Glomerular visceral epithelial cell (primary cell): ENCODE measurements at regions not wholly inside any gene's neighbourhood (a gene's known extent, or its start where the extent isn't known, plus 50 kb on each side); places are given as distances from the start of the nearest gene placed in this dataset.

Source experiments
- DNase-seq: peaks from one replicate; pipeline ENCODE4 v3.0.0-alpha.2; 2016; ENCODE audit errors: extremely low spot score

DNA sequence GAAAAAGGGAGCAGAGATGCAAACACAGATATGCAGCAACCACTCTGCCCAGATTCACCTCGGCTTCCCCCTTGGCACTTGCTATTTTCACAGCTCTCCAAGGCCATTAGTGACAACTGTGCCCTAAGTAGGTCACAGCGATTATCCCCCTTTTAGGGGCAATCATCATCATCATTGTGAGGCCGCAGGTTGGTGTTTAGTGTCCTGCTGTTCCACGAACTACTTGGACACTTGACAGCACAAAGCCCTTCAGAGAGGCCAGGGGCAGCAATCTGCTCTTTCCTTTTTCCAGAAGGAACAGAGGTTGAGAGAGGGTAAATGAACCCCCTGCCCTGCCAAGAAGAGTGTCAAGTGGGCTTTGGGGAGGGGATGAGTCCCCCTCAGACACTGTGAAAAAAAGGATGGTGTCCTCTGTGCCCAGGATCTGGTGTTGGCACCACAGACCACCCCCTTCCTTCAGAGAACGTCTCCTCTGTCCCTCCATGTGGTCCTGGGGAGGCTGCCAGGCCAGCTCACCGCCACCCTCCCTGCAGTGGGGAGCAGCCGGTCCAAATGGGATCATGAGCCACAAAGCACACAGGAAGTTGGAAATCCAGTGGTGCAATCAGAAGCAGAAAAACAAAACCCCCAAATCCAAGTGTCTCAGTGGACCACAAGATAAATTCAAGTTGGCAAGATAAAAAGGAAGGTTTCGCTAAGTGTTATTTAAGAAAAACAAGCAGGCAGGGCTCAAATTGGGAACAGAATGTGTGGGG is 78.4 kb upstream of the MED9 start:
- DNase-seq, result no peak

DNA sequence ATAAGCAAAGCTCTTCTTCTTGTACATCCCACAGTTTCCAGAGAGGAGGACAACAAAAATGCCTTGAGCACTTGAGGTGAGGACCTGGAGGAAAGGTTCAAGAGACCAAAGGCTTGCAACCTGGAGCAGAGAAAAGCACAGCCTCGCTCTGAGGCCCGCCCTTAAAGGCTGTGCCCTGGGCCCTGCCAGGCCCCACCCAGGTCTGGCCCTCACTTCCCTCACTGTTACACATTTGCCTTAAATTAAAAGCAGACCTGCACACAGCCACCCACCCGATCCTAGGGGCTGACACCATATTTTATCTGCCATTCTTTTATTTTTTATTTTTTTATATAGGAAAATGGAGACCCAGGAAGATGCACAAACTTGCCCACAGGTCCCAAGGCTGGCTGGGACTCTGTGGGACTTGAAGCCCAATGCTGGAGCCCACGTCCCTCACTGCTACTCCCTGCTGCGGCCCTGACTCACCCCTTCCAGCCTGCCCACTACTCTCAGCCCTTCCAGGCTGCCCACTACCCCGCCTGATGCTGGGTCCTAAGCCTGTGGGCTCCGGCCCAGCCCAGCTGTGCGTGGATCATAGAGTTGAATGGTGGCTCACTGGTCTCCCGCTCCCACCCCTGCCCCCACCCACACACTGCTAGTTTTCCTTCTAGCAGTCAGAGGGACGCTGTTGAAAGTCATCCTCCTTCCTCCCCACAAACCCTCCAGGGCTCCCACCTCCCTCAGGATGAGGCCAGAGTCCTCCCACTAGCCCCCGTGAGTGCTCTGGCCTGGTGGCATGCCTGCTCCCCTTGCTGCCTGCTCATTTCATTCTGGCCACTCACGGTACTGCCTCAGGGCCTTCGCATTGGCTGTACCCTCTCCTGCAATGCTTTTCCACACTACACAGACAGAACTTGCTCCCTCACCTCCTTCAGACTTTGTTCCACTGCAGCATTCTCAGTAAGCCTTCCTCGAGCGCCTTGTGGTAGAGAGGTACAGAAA is 77.6 kb upstream of the MED9 start:
- no peak for DNase-seq

DNA sequence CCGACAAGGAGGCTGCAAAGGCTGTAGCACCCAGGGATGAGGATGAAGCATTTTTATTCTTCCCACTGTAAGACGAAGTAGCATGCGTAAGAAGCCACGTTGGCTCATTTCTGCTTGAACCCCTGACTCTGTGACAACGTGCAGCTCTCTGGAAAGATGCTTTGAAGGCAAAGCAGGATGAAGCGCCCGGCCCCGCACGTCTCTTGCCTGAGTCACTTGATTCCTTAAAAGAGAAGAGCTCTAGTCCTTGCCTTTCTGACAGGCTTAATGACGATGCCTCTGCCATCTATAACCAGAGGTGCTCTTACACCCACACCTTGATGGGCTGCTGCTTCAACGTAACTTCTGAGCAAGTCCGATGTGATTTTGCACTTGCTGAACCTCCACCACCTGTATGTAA is 76.7 kb upstream of the MED9 start:
- DNase-seq, result no peak

DNA sequence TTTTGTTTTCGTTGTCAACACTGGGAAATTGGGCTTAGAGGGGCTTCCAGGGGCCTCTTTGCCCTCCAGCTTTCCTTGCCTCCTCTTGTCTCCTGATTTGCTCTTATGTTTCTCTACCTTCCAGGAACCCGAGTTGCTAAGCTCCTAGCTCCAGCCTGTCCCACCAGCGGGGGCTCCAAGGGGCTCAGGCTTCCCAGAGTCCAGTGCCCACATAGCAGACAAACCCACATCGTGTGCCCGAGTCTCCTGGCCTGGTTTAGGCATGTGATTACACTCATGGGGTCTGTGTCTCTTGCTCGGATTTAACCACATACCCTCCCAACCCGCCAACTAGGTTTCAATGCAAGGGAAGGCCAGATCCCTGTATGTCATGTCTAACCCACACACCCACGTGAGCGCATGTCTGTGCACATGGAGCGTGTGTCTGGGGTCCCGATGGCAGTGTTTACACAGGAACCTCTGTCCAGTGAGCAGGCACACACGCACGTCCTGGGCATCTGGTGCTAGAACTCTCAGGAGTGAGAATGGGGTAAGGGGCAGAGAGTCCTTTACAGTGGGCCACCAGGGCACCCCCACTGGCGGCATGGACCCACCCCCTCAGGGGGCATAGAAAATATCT is 76.1 kb upstream of the MED9 start:
- no peak for DNase-seq

DNA sequence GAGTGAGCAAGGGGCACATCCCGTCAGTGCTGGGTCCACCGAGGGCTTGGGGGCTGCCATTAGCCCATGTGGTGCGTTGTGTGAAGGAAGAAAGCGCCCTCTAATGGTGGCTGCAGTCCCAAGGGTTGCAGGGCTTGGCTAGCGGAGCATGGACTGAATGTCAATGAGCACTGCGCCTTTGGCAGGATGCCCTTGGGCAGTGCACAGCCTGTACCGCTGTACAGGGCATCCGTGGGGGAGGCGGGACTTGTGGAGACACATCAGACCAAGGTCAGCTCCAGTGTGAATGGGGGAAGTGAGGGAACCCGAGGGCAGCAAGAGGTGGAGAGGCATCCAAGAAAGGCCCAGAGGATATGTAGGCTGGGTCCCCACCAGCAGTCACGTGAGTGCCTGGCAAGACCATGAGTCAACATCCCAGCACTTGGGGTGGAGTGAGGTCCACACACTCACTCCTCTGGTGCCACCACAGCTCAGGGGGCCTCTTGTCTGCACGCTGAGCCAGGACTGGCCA is 75.5 kb upstream of the MED9 start:
- peak; percentile 20 for DNase-seq

DNA sequence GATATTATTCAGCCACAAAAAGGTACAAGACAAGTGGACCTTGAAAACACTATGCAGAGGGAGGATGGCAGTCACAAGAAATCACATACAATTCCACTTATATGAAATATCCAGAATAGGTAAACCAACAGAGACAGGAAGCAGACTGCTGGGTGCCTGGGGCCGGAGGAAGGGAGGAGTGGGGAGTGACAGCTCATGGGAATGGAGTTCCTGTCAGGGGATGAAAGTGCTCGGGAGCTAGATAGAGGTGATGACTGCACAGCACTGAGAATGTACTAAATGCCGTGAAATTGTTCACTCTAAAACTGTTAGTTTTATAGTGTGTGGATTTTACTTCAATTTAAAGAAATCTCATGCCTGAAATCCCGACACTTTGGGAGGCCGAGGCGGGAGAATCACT is 74.2 kb upstream of the MED9 start:
- DNase-seq, result no peak

DNA sequence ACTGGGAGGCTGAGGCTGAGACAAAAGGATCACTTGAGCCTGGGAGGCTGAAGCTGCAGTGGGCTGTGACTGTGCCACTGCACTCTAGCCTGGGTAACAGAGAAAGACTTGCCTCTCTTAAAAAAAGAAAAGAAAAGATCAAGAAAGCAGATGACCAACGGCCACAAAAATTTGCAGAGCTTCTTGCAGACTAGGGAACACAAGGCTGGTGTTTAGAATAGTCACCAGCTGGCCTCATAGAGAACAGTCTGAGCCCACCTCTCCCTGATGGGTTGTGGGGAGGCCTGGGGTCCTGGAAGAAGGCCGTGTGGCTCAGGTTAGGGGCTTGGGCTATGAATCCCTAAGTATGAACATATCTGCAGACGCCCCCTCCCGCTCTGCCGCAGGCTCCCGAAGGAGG is 73.7 kb upstream of the MED9 start:
- no peak for DNase-seq

DNA sequence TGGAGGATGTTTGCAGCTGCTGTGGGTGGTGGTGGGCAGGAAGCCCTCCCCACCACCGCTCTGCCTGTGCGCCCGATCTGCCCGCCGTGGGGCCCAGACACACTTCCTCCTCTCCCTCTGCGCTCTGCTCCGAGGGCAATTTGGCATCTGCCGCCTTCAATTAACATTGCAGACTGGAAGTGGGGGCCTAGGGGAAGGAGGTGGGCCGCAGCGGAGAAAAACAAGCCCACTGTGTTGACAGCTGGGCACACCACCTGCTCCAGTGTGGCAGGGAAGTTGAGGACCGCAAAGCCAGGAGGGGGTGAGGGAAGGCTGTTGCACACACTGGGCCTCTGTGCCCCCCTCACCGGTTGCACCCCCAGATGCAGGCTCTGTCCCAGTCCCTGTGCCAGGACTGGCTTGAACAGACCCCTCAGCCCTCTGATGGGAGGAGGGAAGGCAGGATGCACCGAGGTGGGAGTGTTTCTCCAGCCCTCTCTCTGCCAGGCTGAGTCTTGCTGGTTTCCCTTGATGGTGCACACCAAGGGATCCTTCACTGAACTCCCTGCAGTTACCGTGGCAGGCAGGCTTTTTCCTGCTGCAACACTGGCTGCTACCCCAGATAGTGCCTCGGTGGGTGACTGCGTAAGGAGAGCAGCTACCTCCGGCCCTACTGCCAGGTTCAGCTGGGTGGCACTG is 72.8 kb upstream of the MED9 start:
- DNase-seq, result no peak

DNA sequence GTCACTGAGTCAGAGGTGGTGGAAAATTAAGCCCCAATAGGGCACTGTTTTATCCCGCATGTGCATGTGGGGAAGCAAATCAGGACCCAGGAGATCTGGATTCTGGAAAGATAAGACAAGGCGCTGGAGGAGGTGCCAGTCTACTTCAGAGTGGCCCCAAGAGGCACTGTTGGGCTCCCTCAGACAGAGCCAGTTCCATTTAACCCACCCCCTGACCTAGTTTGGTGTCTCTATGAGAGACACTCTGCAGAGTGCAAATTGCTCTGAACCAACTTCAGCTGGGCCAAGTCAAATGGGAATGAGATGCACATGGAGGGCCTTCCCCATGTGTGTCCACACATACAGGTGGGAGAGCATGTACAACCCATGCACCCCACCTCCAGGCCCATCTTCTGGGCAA is 71.1 kb upstream of the MED9 start:
- DNase-seq, result no peak

DNA sequence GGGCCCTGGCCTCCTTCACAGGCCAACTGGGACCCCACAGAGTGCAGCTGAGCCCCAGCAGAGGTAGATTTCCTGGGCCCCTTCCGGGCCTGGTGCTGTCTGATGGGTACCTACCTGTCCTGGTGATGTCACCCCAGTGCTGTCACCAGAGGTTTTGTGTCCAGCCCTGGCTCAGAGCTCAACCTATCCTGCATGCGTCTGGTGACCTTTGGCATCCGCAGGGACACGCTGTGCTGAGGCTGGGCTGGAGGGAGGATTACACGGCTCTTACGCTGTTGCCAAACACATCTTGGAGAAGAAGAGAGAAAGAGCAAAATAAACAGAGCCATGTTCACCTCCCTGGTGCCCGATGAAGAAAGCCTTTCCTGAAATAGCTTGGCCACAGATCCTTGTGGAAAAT is 70.6 kb upstream of the MED9 start:
- DNase-seq, result no peak

DNA sequence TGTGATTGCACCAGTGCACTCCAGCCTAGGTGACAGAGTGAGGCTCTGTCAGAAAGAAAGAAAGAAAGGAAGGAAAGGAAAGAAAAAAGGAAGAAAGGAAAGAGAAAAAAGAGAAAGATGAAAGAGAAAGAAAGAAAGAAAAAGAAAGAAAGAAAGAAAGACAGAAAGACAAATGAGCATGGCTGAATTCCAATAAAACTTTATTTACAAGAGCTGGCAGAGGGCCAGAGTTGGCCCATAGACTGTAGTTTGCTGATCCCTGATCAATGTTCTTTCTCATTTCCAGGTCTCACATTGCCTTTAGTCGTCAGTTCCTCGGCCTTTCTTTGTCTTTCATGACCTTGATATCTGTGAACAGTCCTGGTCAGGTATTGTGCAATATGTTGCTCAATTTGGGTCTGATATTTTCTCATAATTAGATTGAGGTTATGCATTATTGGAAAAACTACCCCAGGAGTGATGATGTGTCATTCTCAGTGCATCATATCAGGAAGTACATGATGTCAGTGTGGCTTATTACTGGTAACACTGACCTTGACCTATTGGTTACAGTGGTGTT is 68.5 kb upstream of the MED9 start:
- no peak for DNase-seq

DNA sequence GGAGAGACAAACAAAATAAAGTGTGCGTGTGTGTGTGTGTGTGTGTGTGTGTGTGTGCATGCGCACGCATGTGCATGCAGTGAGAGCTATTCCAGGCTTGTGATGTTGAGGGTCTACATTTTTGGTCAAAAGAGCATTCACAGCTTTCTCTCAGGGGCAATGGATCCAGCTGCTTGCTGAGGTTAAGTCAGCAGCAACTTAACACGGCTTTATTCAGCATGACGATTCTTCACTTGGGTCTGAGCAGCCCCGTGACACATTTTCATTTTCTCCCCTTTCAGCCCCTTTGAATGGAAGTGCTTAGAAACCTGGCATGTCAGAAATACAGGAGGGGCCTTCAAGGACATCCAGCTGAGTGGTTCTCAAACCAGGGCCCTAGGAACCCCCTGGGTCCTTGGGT is 66.4 kb upstream of the MED9 start:
- no peak for DNase-seq

DNA sequence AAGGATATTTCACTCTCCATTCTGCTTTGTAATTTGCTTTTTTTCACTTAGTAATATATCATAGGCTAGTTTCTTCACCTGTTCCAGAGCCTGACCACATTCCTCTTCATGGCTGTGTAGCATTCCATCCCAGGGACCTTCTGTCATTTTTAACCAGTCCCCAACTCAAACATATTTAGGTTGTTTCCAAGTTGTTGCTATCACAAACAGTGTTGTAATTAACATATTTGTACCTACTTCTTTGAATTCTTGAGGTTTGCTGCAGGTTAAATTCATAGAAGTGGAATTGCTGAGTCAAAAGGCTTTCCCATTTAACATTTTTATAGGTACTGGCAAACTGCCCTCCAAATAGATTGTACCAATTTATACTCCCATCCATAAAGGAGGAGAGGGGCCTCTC is 65.1 kb upstream of the MED9 start:
- DNase-seq, result no peak

DNA sequence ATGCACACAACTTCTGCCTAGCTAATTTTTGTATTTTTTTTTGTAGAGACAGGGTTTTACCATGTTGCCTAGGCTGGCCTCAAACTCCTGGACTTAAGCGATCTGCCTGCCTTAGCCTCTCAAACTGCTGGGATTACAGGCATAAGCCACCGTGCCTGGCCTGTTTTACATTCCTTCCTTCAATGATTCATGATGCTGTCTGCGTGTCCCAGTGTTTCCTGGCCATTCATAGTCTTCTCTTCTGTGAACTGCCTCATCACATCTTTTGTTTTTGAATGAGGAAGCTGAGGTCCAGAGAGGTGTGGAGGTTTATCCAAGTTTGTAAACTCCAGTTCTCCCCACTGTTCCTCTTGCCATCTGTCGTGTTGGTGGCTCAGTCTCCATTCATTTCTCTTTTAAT is 64.5 kb upstream of the MED9 start:
- DNase-seq, result peak; percentile 23

DNA sequence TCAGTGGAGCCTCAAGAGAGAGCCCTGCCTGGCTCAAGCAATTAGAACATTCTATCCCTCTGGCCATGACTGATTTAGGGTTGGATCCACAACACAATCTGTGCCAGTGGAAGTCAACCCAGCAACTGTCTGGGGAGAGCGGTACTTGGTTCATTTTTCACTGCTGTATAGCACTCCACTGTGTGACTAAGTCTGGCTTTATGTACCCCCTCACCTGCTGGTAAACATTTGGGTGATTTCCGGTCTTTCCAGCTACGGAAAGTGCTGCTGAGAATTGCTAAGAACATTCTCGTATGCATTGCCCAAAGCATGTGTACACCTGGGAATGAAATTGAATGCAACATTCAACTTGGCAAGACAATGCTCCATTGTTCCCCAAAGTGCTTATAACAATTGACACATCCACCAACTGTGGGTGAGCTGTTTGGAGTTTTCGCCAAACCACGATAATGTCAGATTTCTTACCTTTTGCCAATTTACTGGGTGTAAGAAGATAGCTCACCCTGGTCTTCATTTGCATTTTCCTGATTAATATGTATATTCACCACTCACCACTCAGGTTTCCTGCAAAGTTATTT is 63.5 kb upstream of the MED9 start:
- DNase-seq, result no peak

DNA sequence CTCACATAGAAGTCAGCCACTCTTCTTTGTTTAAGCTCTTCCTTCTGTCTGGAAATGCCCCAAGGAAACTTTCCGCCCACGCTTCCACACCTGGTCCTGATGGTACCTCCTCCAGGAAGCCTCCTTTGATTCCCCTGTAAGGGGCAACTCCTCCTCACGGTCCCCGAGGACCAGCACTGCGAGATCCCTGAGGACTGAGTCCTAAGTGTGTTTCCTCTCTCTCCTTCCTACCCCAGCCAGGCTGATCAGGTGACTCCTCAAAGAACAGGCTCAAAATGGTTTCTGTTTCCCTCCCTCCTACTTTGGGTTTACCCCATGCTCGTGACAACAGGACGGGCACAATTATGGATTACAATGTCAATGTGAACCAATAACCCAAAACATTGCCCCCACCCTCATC is 63.0 kb upstream of the MED9 start:
- DNase-seq, result no peak

DNA sequence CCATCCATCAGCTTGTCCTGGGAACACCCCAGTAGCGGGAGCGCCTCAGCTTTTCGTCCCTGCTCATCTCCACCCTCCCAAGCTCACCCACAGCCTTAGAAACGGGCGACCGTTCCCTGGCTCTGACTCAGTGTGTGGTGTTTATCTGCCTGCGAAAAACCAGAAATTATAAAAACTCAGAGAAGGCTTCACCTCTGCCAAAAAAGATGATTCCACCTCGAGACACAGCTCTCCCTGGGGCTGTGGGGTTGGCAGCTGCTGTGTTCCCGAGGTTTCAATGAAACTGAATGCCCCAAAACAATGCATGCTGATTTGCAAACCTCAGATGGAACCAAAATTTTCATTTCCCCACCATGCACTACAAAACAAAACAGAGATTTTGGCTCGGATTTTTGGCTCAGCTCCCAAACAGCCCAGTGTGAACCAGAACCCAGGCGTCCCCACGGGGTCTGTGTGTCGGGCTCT is 62.4 kb upstream of the MED9 start:
- no peak for DNase-seq

DNA sequence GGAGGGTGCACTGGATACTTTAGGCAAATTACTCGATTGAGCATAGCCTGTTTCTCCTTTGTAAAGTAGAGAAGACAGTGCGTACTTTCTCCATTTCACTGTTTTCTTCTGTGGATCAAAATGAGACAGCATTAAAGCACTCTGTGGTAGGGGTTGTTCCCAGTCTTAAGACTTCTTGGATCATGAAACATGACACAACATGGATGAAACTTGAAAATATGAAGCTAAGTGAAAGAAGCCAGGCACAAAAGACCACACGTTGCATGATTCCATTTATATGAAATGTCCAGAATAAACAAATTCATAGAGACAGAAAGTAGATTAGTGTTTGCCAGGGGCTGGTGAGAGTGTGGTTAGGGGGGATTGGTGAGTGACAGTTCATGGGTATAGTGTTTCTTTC is 61.8 kb upstream of the MED9 start:
- no peak for DNase-seq

DNA sequence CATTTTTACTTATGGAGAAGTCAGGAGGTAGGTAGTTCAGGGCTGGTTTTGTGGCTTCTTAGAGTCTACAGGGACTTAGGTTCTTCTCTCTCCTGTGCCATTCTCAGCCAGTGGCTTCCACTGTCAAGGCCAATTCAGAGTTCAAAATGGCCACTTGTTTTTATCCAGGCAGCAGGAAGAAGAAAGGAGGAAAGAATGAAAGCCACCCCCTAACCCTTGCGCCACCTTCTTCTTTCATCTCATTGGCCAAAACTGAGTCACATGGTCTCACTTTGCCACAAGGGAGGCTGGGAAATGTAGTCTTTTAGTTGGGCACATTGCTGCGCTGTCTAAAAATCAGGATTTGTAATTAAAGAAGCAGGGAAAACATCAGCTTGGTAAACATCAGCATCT is 60.8 kb upstream of the MED9 start:
- peak; percentile 31 for DNase-seq

DNA sequence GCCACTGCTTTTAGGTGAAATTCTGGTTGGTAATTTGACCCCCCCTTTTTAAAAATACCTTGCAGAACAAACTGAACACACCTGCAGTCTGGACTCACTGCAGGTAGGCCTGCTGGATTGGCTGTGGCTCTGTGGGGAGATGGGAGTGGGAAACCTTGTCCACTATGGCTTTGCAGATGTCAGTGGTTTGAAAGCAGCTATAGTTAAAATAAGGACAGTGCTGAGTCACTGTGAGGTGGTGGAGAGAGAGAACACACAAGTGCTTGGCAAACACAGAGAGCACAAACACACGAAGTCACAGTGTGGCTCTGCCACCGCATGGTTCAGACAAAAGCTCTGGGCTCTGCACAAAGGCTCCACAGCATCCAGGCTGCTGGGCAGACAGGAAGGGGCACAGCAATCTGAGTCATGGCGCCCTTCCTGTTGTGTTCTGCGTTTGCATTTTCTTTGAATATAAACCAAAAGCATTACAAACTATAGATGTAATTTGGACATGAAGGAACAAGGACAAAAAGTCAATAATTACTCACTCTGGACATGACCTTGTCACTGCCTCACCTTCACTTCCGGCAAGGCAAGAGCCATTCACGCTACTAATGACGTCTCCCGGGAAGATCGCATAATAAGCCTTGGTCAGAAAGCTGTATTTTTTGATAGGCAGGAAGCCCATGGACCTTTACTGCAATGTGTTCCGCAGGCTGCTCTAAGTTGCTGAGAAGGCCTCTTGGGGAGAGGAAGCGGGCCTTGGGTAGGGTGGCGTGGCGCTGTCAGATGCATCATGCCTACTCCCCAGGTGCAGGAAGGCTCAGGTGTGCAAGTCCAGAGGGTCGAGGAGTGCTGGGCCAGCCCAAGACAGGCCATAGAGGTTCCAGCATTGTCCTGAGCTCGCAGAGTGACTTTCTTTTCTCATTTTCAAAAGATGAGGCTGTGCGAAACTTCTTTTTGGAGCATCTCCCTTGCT is 60.1 kb upstream of the MED9 start:
- peak; percentile 14 for DNase-seq
